HG03175 (cell line): ENCODE measurements at regions not wholly inside any gene's neighbourhood (a gene's known extent, or its start where the extent isn't known, plus 50 kb on each side); places are given as distances from the start of the nearest gene placed in this dataset.
"Not testable (repeated sequence)": the region's sequence is repeated elsewhere in the genome, so short reads cannot be mapped to it uniquely, and the experiment has no call there.

Experiments used
- ATAC-seq: cut with Tn5 transposase; IDR thresholded peaks from one replicate; pipeline ENCODE4 v1.9.1; 2021; ENCODE audit warnings: mild to moderate bottlenecking, moderate library complexity; ENCODE audit not compliant: unreplicated experiment

DNA sequence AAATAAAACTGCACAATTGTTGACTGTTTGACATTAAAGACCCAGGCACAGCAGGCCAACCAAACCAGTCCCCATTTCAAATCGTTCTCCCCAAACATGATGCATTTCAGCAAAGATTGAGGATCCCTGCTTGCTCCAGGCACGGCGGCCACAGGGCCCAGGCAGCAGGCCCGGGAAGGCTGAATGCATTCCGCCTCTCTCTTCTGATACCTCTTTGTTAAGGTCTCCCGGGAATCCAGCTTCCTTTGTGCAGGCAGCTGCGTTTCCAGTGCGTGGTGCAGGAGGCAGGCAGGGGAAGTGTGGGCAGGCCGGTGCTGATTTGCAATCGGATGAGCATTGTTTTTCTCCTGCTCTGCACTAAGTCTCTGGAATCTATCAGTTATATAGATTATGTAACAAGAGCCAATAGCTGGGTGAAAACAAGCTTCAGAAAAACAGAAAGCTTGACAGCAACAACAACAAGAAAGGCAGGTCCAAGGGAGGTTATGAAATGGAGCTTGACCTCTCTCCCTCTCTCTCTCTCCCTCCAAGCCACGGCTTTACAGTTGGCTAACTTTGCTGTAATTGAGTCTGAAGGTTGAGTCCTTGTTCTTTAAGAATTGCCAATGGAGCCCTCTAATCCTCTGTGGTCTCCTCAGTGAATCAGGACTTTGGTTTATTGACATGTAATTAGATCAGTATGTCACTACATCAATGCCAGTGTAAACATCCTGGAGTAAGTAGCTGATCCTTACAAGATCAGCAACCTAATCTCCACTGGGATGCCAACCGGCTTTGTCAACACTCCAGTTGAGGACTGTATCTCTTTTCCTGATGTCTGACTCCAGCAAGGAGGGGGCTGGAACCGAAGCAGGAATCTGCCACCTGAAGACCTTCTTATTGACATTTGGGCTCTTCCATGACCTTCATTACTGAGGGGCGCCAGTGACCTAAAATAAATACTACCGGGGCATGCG lies 338.0 kb downstream of the TEX29 start:
- no peak for ATAC-seq

DNA sequence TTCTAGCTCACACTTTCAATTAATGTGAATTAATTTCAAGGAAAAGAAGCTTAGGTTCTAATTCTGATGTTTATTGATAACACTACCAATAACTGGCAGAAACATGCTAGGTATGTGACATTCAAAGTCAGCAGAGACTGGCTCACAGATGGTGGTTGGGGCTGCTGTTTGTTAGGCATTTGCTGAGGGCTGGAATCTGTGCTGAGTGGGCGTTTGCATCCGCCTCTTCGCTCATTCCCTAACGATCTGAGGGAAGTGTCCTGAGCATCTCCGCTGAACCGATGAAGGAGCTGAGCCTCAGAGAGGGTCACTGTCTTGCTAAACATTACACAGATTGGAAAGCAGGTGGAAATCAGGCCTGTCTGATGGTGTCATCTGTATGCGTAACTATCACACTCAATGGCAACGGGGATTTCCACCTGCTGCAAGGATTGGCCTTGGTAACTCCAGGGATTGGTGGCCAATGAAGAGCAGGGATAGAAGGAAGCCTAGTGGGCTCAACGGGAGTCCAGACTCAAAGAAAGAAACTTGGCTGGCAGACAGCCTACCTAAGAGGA lies 338.9 kb downstream of the TEX29 start:
- no peak for ATAC-seq

DNA sequence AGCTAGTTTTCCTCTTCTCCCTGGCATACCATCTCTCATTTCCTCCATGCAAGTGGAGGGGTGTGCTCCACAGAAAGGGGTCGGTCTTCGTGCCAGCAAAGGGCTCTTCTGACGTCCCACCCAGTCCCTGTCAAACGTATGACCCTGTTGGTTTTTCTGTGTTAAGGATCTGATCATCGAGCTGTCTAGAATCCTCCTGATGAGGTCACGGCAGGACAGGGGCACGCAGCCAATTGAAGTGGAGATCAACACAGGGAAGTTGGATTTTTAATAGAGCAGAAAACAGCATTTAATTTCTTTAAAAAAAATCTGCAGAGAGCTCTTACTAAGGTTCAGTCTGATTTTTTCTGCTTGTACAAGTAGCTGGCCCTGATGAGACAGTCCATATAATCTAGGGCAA lies 339.4 kb downstream of the TEX29 start:
- no peak for ATAC-seq

DNA sequence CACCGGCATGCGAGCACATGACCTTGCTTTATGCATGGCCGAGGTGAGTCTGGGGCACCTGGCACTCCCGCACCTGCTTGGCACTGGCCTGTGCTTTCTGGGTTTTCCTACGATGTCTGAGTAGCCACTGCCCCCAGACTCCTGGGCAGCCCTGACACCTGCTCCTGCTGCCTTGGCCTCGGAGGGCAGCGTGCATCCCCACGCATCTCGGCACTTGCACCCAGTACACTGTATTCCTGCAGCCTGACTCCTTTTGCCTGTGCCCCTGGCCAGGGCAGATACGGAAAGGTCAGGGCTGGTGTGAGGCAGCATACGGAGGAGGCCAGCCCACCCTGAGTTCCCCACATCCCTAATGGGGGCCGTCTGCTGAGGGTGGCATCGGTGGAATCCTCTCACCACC lies 340.6 kb downstream of the TEX29 start:
- no peak for ATAC-seq

DNA sequence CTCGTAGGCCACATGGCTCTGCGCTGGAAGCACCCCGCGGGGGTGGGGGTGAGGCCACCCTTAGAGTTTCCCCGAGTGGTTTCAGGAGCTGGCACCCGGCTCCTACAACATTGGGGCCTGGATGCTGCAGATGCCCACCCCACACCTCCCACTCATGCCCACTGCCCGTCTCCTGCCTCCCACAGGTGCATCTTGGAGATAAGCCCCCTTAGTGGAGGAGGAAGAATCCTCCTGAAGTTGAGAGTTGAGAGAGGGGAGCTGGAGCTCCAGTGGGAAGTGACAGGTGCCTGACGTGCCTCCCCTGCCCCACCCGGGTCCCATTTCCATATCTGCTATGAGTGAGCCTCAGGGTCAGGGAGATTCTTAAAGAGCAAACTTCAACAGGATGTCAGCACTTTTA lies 341.3 kb downstream of the TEX29 start:
- no peak for ATAC-seq

DNA sequence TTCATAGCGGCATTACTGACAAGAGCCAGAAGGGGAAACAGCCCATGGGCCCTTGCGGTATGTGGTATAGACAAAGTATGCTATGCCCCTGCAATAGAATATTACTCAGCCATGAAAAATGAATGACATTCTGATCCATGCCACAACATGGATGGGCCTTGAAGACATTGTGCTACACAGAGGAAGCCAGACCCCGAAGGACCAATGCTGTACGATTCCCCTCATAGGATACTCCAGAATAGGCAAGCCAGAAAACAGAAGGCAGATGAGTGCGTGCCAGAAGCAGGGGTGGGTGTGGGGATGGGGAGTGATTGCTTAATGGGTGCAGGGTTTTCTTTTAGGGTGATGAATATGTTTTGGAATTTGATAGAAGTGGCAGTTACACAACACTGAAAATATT lies 342.0 kb downstream of the TEX29 start:
- no peak for ATAC-seq

DNA sequence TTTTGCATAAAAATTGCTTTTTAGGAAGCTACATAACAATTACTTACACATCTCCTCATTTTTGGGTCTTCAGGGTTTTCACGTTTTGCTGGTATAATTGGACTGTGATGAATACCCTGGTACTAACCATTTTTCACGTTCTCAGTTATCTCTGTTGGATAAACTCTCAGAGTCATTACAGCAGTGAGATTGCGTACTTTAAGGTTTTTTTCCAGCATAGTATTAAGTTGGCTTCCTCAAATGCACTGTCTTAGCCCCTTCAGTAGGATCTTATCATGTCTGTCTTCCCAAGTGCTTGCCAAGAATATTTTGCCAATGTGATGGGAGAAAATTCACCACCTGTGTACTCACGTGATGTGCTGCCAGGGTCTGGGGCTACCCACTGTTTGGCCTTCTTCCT lies 342.5 kb downstream of the TEX29 start:
- ATAC-seq, result no peak

DNA sequence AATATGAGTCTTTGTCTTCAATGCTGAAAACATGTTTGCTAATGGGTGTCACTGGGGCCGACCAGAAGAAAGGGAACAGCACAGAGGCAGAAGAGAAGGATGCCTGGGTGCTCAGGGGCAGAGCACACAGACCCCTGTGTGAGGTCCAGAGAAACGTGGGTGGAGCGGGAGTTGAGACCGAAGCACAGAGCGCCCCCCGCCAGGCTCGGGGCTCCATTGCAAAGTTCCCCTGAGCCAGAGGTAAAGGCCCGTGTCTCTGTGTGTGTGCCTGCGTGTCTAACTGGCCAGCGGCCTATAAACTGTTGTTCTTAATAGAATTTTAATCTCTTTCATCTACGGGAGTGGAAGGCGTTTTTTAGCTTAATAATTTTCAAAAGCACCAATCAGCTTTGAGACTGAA lies 343.1 kb downstream of the TEX29 start:
- ATAC-seq, result no peak

DNA sequence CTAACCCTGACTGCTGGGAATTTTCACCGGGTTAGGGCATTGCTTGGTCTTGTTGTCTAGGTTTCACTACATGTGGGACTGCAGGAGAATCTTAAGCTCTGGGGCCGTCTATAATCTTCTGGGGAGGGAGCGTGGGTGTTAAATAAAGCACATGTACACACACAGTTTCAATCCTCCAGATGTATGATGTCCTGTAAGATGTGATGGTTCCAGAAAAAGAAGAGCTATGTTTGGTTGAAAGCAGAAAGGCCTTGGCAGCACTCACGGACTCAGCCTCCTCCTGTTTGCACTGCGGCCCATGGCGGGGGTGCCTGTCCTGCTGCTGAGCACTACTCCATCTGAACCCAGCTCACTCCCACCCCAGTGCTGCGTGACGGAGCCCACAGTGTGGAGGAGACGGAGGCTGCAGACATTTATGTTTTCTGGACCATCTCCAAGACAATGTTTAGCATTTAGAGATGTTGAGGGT lies 343.5 kb downstream of the TEX29 start:
- ATAC-seq, result no peak

DNA sequence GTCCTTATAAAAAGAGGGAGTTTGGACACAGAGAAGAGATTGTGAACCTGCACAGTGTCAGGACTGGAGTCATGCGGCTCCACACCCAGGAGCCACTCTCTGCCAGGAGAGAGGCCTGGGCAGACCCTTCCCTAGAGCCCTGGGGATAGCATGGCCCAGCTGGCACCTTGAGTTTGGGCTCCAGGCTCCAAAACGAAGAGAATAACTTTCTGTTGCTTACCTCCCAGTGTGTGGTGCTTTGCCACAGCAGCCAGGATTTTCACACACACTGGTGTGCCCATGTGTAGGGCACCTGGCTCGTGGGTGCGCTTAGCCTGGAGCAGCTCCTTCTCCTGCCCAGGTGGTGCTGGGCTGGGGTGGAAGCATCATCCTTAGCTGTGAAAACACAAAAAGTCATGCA lies 344.3 kb downstream of the TEX29 start:
- ATAC-seq, result no peak

DNA sequence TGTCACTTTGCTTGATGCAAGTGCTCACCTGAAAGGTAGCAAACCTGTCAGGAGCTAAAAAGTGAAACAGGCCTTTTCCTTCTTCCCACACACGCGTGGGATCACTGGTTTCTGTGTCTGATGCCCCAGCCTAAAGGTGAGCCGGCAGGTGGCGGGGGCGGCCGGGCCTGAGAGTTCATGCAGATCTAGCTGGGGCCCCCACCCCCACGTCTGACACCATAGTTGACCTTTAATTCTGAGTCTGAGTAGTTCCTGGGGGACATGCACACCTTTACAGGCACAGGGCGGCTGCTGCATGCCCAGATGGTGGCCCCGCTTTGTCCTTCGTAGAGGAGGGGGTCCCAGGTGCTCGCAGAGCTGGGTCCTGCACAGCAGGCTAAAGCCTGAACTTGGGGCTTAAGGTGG lies 345.3 kb downstream of the TEX29 start:
- ATAC-seq, result no peak

DNA sequence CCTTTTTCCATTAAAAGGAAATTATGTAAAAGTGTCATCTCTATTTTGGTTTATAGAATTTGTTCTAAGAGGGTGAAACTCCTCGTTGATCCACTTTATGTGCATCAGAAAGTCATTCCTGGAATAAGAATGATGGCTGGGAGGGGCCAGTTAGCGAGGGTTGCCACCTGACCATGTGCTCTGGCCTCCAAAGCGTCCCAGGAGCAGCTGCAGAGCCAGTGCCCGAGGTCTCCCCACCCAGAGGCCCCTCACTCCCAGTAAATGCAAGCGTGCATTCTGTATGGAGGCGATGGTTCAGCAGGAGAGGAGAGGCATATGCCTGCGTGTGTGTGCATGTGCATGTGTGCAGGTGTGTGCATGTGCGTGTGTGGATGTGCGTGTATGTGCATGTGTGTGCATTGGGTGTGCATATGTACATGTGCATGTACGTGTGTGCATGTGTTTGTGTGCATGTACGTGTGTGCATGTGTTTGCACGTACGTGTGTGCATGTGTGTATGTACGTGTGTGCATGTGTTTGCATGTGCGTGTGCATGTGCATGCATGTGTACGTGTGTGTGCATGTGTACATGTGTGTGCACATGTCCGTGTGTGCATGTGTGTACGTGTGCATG lies 345.8 kb downstream of the TEX29 start:
- ATAC-seq, result no peak

DNA sequence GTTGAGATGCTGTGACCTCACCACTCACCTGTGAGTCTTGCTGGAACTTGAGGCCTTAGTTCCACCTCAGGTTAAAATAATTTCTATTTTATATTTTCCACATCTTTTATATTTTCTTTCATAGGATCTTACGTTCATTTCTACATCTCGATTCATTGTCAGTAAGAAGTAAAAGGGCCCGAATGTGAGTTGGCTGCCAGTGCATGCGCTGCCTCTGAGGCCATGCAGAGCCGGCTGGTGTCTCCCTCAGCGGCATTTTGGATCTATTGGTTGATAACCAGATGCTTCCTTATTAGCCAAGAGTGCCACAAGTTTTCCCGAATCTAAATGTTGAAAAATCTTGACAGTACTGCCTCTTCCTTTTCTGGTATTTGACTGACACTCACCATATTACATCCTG lies 347.3 kb downstream of the TEX29 start:
- no peak for ATAC-seq

DNA sequence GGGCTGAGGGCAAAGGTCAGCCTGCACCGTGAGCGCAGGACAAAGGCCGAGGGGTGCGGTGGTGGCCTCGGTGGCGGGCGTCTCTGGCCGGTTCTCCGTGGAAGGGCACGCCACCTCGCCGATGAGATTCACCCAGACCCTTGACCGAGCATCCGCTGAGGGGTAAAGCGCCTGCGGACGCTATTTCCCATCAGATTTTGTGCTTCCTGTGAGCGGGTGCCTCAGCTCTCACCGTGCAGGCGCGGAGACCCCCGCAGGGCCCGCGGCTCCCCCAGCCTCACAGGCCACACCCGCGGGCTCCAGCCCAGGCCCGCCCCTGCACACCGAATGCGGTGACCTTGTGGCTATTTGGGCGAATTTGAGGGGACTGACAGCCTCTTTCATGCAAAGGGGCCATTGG lies 348.0 kb downstream of the TEX29 start:
- ATAC-seq, result no peak

DNA sequence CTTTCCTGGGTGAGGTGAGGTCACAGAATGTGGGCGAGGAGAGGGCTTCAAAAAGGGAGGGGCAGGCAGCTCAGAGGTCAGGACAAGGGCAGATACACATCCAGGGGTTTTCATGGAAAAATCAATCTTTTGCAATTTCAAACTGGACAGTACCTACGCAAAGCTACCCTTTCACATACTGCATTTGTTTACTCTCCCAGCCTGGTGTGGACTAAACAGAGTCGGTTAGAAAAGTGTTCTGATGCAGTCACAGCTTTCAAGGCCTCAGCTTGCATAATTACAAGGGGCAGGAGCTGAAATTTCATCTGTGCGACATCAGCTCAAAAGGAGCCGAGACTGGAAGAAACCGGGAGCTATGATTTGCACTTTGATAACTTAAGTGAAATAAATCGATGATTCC lies 351.8 kb downstream of the TEX29 start:
- not testable (repeated sequence) for ATAC-seq

DNA sequence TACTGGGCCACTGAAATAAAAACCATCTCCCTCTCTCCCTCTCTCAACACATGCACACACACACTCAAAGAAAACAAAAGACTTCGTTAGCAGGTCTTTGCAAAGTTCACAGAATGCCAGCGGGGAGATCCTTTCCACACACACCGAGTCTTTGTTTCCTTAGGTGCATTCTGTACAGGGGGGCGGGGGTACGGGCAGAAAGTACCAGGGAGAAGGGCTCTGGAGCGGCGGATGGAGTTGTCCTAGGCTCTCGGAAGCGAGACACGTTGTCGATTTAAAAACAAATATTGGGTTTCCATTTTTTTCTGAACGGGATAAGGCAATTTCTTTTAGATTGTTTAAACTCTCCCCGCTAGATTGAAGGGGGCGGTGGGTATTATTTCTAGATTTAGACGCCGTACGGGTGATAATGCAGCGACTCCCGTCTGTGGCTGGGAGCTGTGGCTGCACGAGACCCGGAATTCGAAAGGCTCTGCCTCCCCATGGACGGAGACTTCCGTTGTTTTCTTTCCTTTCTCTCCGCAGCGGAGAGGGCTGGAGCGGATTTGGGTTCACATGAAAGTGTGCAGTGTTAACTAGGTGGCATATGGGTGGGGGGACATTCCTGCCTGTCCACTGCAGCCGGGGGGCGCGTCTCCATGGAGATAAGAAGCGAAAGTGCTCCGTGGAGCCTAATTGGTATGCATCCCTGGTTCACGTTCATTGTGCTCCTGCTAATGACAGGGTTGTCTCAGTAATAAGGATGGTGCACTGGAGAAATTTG lies 357.9 kb downstream of the TEX29 start:
- ATAC-seq, result not testable (repeated sequence)

DNA sequence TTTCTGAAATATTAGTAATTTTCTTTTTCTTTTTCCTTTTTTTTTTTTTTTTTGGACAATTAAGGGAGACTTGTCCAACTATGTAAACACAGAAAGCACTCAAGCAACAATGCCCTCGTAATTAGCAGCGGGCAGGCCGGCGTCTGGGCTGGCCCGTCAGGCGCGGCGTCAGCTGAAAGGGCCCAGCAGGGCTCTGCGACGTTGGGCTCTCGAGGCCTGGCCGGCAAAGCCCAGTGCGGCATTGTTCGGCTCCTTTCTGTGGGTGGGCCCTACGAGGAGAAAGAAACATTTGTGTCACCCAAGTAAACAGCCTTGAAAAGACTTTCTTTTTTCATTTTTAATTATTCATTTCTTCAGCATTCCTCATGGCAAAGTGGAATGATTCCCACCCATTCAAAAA lies 359.2 kb downstream of the TEX29 start:
- ATAC-seq, result not testable (repeated sequence)

DNA sequence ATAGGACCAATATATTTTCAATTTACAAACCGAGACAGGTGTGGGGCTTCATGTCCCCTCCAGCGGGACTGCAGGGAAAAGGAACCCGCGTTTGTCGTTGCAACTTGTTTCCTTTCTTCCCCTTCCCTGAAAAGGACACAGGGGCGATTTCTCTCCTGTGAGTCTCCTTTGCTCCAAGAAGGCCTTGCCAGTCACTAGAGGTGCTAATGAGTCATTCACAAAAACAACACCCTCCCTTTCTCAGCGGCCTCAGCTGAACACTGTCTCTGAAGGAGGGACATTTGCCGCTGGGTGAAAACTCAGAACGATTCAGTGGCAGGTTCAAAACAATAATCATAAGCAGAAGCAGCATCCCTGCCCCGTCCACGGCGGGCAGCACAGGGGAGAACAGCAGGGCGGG lies 359.7 kb downstream of the TEX29 start:
- ATAC-seq, result not testable (repeated sequence)

DNA sequence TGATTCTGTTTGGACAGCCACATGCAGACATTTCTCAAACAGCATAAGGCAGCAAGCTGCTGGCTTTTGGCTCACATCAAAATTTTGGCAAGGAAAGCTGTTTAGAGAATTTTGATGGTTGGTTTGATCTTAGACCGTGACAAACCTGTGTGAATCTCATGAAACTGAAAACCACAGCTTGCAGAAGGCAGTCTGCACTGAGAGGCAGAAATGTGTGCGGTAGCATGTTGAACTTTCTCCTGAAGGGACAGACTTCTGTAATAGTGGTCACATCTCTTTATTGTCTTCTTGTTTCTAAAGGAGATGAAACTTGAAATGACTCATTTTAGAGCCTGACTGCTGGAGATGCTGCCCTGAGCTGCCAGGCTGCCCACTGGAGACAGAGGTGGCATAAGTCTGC lies 371.6 kb downstream of the TEX29 start:
- peak; percentile 51 for ATAC-seq

DNA sequence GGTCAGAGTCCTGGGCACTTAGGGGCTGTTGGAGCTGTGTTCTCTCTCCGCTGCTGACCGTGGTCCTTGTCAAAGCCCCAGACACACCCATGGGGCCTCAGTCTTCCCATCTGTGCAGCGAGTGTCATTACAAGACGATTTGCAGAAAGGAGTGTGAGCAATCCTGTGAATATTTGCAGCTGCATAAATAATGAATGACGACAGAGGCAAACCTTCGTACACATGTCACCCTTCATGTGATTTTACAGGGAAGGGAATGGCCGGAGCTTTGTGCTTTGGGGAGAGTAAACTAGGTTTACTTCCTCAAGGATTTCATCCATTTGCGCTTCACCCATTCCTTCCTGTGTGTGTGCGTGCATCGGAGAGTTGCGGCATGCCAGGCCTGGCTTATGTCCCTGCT lies 370.8 kb upstream of the SOX1 start:
- ATAC-seq, result not testable (repeated sequence)

DNA sequence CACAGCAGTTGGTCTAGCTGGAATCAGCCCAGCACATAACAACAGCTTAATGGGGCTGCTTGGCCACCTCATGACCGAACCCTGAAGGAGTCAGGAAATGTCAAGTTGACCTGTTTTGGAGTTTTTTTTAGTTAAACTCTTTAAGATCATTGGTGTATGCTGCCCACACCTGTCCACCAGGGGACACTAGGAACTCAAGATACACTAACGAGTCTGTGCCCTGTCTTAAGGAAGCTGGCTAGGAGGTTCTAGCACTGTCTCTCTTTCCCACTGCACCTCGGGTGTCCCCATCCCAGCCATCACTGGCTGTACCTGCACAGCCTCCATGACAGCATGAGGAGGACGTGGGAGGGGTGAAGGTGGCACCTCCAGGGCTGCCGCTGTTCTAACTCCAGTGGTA lies 364.9 kb upstream of the SOX1 start:
- not testable (repeated sequence) for ATAC-seq
